SK-N-SH (cell line): ENCODE measurements at regions not wholly inside any gene's neighbourhood (a gene's known extent, or its start where the extent isn't known, plus 50 kb on each side); places are given as distances from the start of the nearest gene placed in this dataset.

Source experiments
- CTCF ChIA-PET: fragments of 300-600, 350-600 bp; formaldehyde crosslinking; extraction: SDS; loops from one replicate; lab custom pipeline; 2021; lab: Yijun Ruan, JAX
- POLR2A ChIA-PET: fragments of 350-600 bp; sonication (Branson Sonifier 250); formaldehyde crosslinking; extraction: SDS; loops from one replicate; lab custom pipeline; 2020; ENCODE audit warnings: antibody characterized with exemption, inconsistent platforms; lab: Yijun Ruan, JAX
- DNase-seq: peaks from one replicate; pipeline ENCODE4 v3.0.0; 2012
- H2AFZ ChIP-seq: fragments of 200-600 bp; sonication (generic); 2 replicates; pipeline ENCODE4 v1.8.1; 2016; ENCODE audit warnings: antibody characterized with exemption, mild to moderate bottlenecking, low read depth
- H3F3A ChIP-seq: fragments of 200-600 bp; sonication (generic); replicated peaks from 2 replicates; pipeline ENCODE3; 2016; ENCODE audit warnings: antibody characterized with exemption, mild to moderate bottlenecking; ENCODE audit not compliant: insufficient read depth
- H3K27ac ChIP-seq, 2 experiments: fragments of 200-500 bp in 1 of 2; fragments of 200-600 bp in 1 of 2; sonication (Bioruptor generic) in 1 of 2; sonication (generic), shearing (Covaris generic) in 1 of 2; 2 replicates each; pipeline versions ENCODE4 v1.5.1 to v1.6.1; 2014 to 2016; ENCODE audit warnings: low read depth in 2 of 2, inconsistent platforms in 1 of 2, low read length in 1 of 2, mild to moderate bottlenecking in 1 of 2, mixed read lengths in 1 of 2
- H3K27me3 ChIP-seq: fragments of 200-600 bp; sonication (generic), shearing (Covaris generic); 2 replicates; pipeline ENCODE4 v1.6.1; 2016; ENCODE audit warnings: mixed run types; ENCODE audit not compliant: insufficient read depth
- H3K36me3 ChIP-seq, 2 experiments: fragments of 200-500 bp in 1 of 2; fragments of 200-600 bp in 1 of 2; sonication (Bioruptor generic) in 1 of 2; sonication (generic) in 1 of 2; replicated peaks in 1 of 2; 2 replicates each; pipeline versions ENCODE3 to v1.5.1; 2014 to 2016; ENCODE audit warnings: low read length in 1 of 2, mild to moderate bottlenecking in 1 of 2; ENCODE audit not compliant: insufficient read depth in 2 of 2, control insufficient read depth in 1 of 2
- H3K4me1 ChIP-seq, 2 experiments: fragments of 200-500 bp in 1 of 2; fragments of 200-600 bp in 1 of 2; sonication (Bioruptor generic) in 1 of 2; sonication (generic), shearing (Covaris generic) in 1 of 2; 2 replicates each; pipeline versions ENCODE4 v1.5.1 to v1.6.1; 2014 to 2016; ENCODE audit warnings: low read depth in 1 of 2, low read length in 1 of 2, mixed run types in 1 of 2; ENCODE audit not compliant: insufficient read depth in 2 of 2, control insufficient read depth in 1 of 2
- H3K4me2 ChIP-seq: fragments of 200-600 bp; sonication (generic), shearing (Covaris generic); 2 replicates; pipeline ENCODE4 v1.6.1; 2017; ENCODE audit warnings: mixed run types
- H3K4me3 ChIP-seq, 2 experiments: fragments of 200-500 bp in 1 of 2; fragments of 200-600 bp in 1 of 2; sonication (Bioruptor generic) in 1 of 2; sonication (generic), shearing (Covaris generic) in 1 of 2; 2 replicates each; pipeline versions ENCODE4 v1.5.1 to v1.8.1; 2014 to 2016; ENCODE audit warnings: low read depth in 2 of 2, inconsistent platforms in 1 of 2, low read length in 1 of 2, mild to moderate bottlenecking in 1 of 2, mixed read lengths in 1 of 2, moderate library complexity in 1 of 2
- H3K79me2 ChIP-seq: fragments of 200-600 bp; sonication (generic); 2 replicates; pipeline ENCODE4 v1.8.1; 2017; ENCODE audit warnings: mild to moderate bottlenecking; ENCODE audit not compliant: insufficient read depth
- H3K9ac ChIP-seq: fragments of 200-600 bp; sonication (generic); 2 replicates; pipeline ENCODE4 v1.6.1; 2017; ENCODE audit warnings: mixed run types
- H3K9me2 ChIP-seq: fragments of 200-600 bp; sonication (generic); 2 replicates; pipeline ENCODE4 v1.6.1; 2017; ENCODE audit warnings: mixed run types
- H3K9me3 ChIP-seq: fragments of 200-600 bp; sonication (generic); 2 replicates; pipeline ENCODE4 v1.6.1; 2017; ENCODE audit warnings: mixed run types, mild to moderate bottlenecking, moderate library complexity
- H4K20me1 ChIP-seq: fragments of 200-600 bp; sonication (generic); 2 replicates; pipeline ENCODE4 v1.6.1; 2017; ENCODE audit warnings: mild to moderate bottlenecking, mixed run types; ENCODE audit not compliant: insufficient read depth
- CTCF ChIP-seq: fragments of 200-600 bp; sonication (generic); IDR thresholded peaks from 2 replicates; pipeline ENCODE4 v1.6.1; 2017; ENCODE audit warnings: antibody characterized with exemption, mild to moderate bottlenecking, moderate library complexity
- ELF1 ChIP-seq: IDR thresholded peaks from 2 replicates; pipeline ENCODE4 v1.4.0; 2012
- EP300 ChIP-seq, 2 experiments: IDR thresholded peaks; 2 replicates each; pipeline versions ENCODE4 v1.4.0 to v1.6.1; 2012; ENCODE audit warnings: borderline replicate concordance in 1 of 2, low read depth in 1 of 2, low read length in 1 of 2
- EZH2phosphoT487 ChIP-seq: fragments of 200-600 bp; sonication (generic); IDR thresholded peaks from 2 replicates; pipeline ENCODE4 v1.6.1; 2017; ENCODE audit warnings: low read depth, mixed run types, mild to moderate bottlenecking, antibody characterized with exemption, moderate library complexity, borderline replicate concordance
- FOSL2 ChIP-seq: IDR thresholded peaks from 2 replicates; pipeline ENCODE4 v1.4.0; 2012; ENCODE audit warnings: low read depth, mild to moderate bottlenecking, moderate library complexity, borderline replicate concordance
- FOXJ3 ChIP-seq: sonication (generic); formaldehyde crosslinking; IDR thresholded peaks from 2 replicates; pipeline ENCODE4 v1.5.1; 2020; ENCODE audit warnings: mild to moderate bottlenecking, missing genetic modification reagents
- GABPA ChIP-seq: IDR thresholded peaks from 2 replicates; pipeline ENCODE4 v1.4.0; 2012; ENCODE audit warnings: low read depth, mild to moderate bottlenecking
- MAX ChIP-seq: IDR thresholded peaks from 2 replicates; pipeline ENCODE4 v1.4.0; 2012; ENCODE audit warnings: low read depth
- MXI1 ChIP-seq: IDR thresholded peaks from 2 replicates; pipeline ENCODE4 v1.6.1; 2012; ENCODE audit warnings: mild to moderate bottlenecking, low read depth, low read length, improper control_type of control experiment
- NFIC ChIP-seq: IDR thresholded peaks from 2 replicates; pipeline ENCODE4 v1.4.0; 2012; ENCODE audit warnings: borderline replicate concordance
- NRF1 ChIP-seq: IDR thresholded peaks from 2 replicates; pipeline ENCODE4 v1.6.1; 2012; ENCODE audit warnings: low read depth, mild to moderate bottlenecking, low read length
- PBX3 ChIP-seq: IDR thresholded peaks from 2 replicates; pipeline ENCODE4; 2012
- POLR2AphosphoS5 ChIP-seq: IDR thresholded peaks from 2 replicates; pipeline ENCODE4 v1.6.1; 2012; ENCODE audit warnings: low read depth, low read length
- REST ChIP-seq: IDR thresholded peaks from 2 replicates; pipeline ENCODE4 v1.6.1; 2012; ENCODE audit warnings: mild to moderate bottlenecking, low read depth, low read length, moderate library complexity
- SMC3 ChIP-seq: IDR thresholded peaks from 2 replicates; pipeline ENCODE4 v1.6.1; 2012; ENCODE audit warnings: low read depth, low read length, improper control_type of control experiment
- TAF1 ChIP-seq: IDR thresholded peaks from 2 replicates; pipeline ENCODE4 v1.6.1; 2012; ENCODE audit warnings: low read depth, mild to moderate bottlenecking, low read length, moderate library complexity, borderline replicate concordance
- TCF12 ChIP-seq: IDR thresholded peaks from 2 replicates; pipeline ENCODE4 v1.4.0; 2012
- USF2 ChIP-seq: fragments of 150-350 bp; IDR thresholded peaks from 2 replicates; pipeline ENCODE4 v1.6.1; 2017; ENCODE audit warnings: antibody characterized with exemption, low read length, low read depth, borderline replicate concordance
- WGBS: methylation state at CpG from one replicate; pipeline ENCODE4 v1.1.6; 2017; ENCODE audit warnings: low lambda C conversion rate; 5-methylcytosine and 5-hydroxymethylcytosine counted together

GRCh38 chr12:84537666-84538065, 374.9 kb downstream of the SLC6A15 start:
- Histone ChIP-seq H3K79me2 (no peaks in the 10 kb centered on the region), H2AFZ (no peak overlapping the region), H3K4me2 (no peak overlapping the region), H3F3A (no peaks in the 10 kb centered on the region), H3K36me3 (no peaks in the 10 kb centered on the region), H3K27me3 (no peaks in the 10 kb centered on the region), H3K9ac (no peak overlapping the region), H3K4me1 (no peaks in the 10 kb centered on the region), H3K9me3 (no peaks in the 10 kb centered on the region), H3K4me3 (no peak overlapping the region)
- no peak for DNase-seq
- POLR2A ChIA-PET: no interaction called here
- CTCF ChIA-PET: no interaction called here
- 84% methylated on average over 1 of the region's 1 CpG for WGBS
- no peak for TF ChIP-seq MXI1
- TF ChIP-seq NRF1: no peak
- TF ChIP-seq ELF1: no peak
- no peak for TF ChIP-seq PBX3
- no peak for TF ChIP-seq EZH2phosphoT487
- TF ChIP-seq NFIC: no peak
- TF ChIP-seq GABPA: no peak
- TF ChIP-seq CTCF: no peak
- TF ChIP-seq POLR2AphosphoS5: no peak
- TF ChIP-seq, all 33 proteins: peak for 0
- Histone ChIP-seq H3K27ac (no peak overlapping the region), H3K9me2 (no peaks in the 10 kb centered on the region), H4K20me1 (no peaks in the 10 kb centered on the region)

GRCh38 chr12:84512751-84513150, 399.8 kb downstream of the SLC6A15 start:
- POLR2A ChIA-PET: no interaction called here
- H3K9ac ChIP-seq: no peak overlapping the region
- no peak overlapping the region for H2AFZ ChIP-seq
- H3F3A ChIP-seq: peaks cover 5% of the 10 kb centered on the region
- peak overlapping the region in 1 of 2 experiments; percentile 39; a peak in 2 of 4 replicates for H3K27ac ChIP-seq
- CTCF ChIA-PET: interaction anchor here (0.7 kb wide), 1 partner anchor 1802 kb away, joined by 3 read pairs; no protein-coding TSS in a partner anchor
- H3K4me3 ChIP-seq: no peak overlapping the region
- 64% methylated on average over 2 of the region's 2 CpGs for WGBS
- no peaks in the 10 kb centered on the region for H3K36me3 ChIP-seq
- peaks cover 0 to 12% of the 10 kb centered on the region in 2 experiments; a peak in 2 of 4 replicates for H3K4me1 ChIP-seq
- no peaks in the 10 kb centered on the region for H3K9me3 ChIP-seq
- no peaks in the 10 kb centered on the region for H3K27me3 ChIP-seq
- H4K20me1 ChIP-seq: no peaks in the 10 kb centered on the region
- 0 out of 2 replicates have a peak, but pooled peaks cover 6% of the 10 kb centered on the region for H3K9me2 ChIP-seq
- H3K4me2 ChIP-seq: no peak overlapping the region
- DNase-seq: no peak
- H3K79me2 ChIP-seq: no peaks in the 10 kb centered on the region
- TF ChIP-seq EP300 (IDR thresholded peaks at IDR 0.05; ENCODE audit: borderline replicate concordance in 1 of 2, low read depth in 1 of 2, low read length in 1 of 2): no peak
- 0 out of 2 replicates have a peak, but pooled peaks have one; percentile 9 for TF ChIP-seq FOSL2
- TF ChIP-seq PBX3: peak; percentile 45; the same call in 1 of the 2 replicates
- no peak for TF ChIP-seq TAF1
- TF ChIP-seq REST: no peak
- TF ChIP-seq TCF12: no peak
- TF ChIP-seq FOXJ3 (CRISPR knock-in tag): no peak
- no peak for TF ChIP-seq NFIC
- no peak for TF ChIP-seq MXI1
- no peak for TF ChIP-seq SMC3
- TF ChIP-seq USF2: no peak
- TF ChIP-seq MAX: no peak
